NCI-H1417 treated with DMSO at 0.1 percent for 48 hours (cell line): ENCODE measurements at regions not wholly inside any gene's neighbourhood (a gene's known extent, or its start where the extent isn't known, plus 50 kb on each side); places are given as distances from the start of the nearest gene placed in this dataset.

Experiments used
- DNase-seq: peaks from one replicate; lab custom pipeline; 2025; lab: John Stamatoyannopoulos, UW

GRCh38 chr21:32216293-32216692 is 62.6 kb downstream of the MIS18A start:
- DNase-seq: no peak

- no peak for DNase-seq
These were observed 63.6 kb downstream of the MIS18A start for GRCh38 chr21:32215306-32215685.

- DNase-seq: no peak
These were observed 64.1 kb downstream of the MIS18A start for GRCh38 chr21:32214654-32215305.

GRCh38 chr21:32212116-32212515 is 66.7 kb downstream of the MIS18A start:
- DNase-seq: no peak

- no peak for DNase-seq
These were observed 67.5 kb downstream of the MIS18A start for GRCh38 chr21:32211306-32211705.

GRCh38 chr21:32209580-32209979 is 69.3 kb downstream of the MIS18A start:
- no peak for DNase-seq

GRCh38 chr21:32207406-32207716 is 71.5 kb downstream of the MIS18A start:
- no peak for DNase-seq

- no peak for DNase-seq
These were observed 72.0 kb downstream of the MIS18A start for GRCh38 chr21:32206631-32207405.

GRCh38 chr21:32203877-32204480 is 74.9 kb downstream of the MIS18A start:
- DNase-seq: no peak

GRCh38 chr21:32200029-32200428 is 78.8 kb downstream of the MIS18A start:
- DNase-seq: no peak

- no peak for DNase-seq
These were observed 80.5 kb downstream of the MIS18A start for GRCh38 chr21:32198384-32198783.

- DNase-seq: peak; percentile 70
These were observed 81.0 kb downstream of the MIS18A start for GRCh38 chr21:32197896-32198295.

GRCh38 chr21:32196001-32196400 is 82.8 kb downstream of the MIS18A start:
- DNase-seq: no peak

- DNase-seq: no peak
These were observed 85.8 kb downstream of the MIS18A start for GRCh38 chr21:32193098-32193465.

GRCh38 chr21:32192291-32193097 is 86.4 kb downstream of the MIS18A start:
- no peak for DNase-seq

GRCh38 chr21:32190493-32191144 is 88.2 kb downstream of the MIS18A start:
- DNase-seq: no peak

GRCh38 chr21:32189688-32190483 is 89.0 kb downstream of the MIS18A start:
- no peak for DNase-seq

GRCh38 chr21:32186804-32187203 is 92.0 kb downstream of the MIS18A start:
- DNase-seq: no peak

- DNase-seq: no peak
These were observed 93.1 kb downstream of the MIS18A start for GRCh38 chr21:32185726-32186125.

- no peak for DNase-seq
These were observed 93.7 kb downstream of the MIS18A start for GRCh38 chr21:32185103-32185502.

GRCh38 chr21:32184485-32184884 is 94.4 kb downstream of the MIS18A start:
- no peak for DNase-seq
